GM10248 (cell line): ENCODE measurements at regions not wholly inside any gene's neighbourhood (a gene's known extent, or its start where the extent isn't known, plus 50 kb on each side); places are given as distances from the start of the nearest gene placed in this dataset.

Experiments
- CTCF ChIA-PET: fragments of 300-600 bp; sonication (Branson Sonifier 250); formaldehyde crosslinking; extraction: SDS; loops from one replicate; lab custom pipeline; 2021; ENCODE audit warnings: antibody characterized with exemption; lab: Yijun Ruan, JAX
- POLR2A ChIA-PET: fragments of 350-650 bp; sonication (Branson Sonifier 250); formaldehyde crosslinking; extraction: SDS; loops from one replicate; lab custom pipeline; 2020; ENCODE audit warnings: antibody characterized with exemption; lab: Yijun Ruan, JAX
- DNase-seq: peaks from one replicate; pipeline ENCODE4 v3.0.0; 2012; ENCODE audit errors: extremely low spot score
- CTCF ChIP-seq: IDR thresholded peaks from 2 replicates; pipeline ENCODE4 v1.5.1; 2012; ENCODE audit warnings: mild to moderate bottlenecking, low read depth; ENCODE audit errors: extremely low read depth, missing control alignments, control extremely low read depth

- TF ChIP-seq CTCF: no peak
- no peak for DNase-seq
- ChIA-PET CTCF (interaction anchor here (0.7 kb wide), 1 partner anchor 31 kb away, joined by 3 read pairs; no protein-coding TSS in a partner anchor), POLR2A (interaction anchor here (0.6 kb wide), 1 partner anchor 22 kb away, joined by 3 read pairs; no protein-coding TSS in a partner anchor)
Observed at GRCh38 chr3:72436863-72437592, 411.2 kb downstream of the SHQ1 start.

GRCh38 chr3:72434296-72434695 is 413.9 kb downstream of the SHQ1 start:
- CTCF ChIA-PET: no interaction called here
- DNase-seq: no peak
- POLR2A ChIA-PET: no interaction called here
- no peak for TF ChIP-seq CTCF

GRCh38 chr3:72432246-72432645 is 416.0 kb downstream of the SHQ1 start:
- DNase-seq: no peak
- no peak for TF ChIP-seq CTCF
- POLR2A ChIA-PET: no interaction called here
- CTCF ChIA-PET: no interaction called here

- ChIA-PET CTCF (interaction anchor here (1.5 kb wide), 1 partner anchor 34 kb away, joined by 3 read pairs; no protein-coding TSS in a partner anchor), POLR2A (interaction anchor here (0.6 to 0.7 kb wide), 2 partner anchors 11 to 445 kb away, joined by 3 to 4 read pairs; no protein-coding TSS in a partner anchor)
- no peak for TF ChIP-seq CTCF
- DNase-seq: no peak
Observed at GRCh38 chr3:72429589-72430353, 418.5 kb downstream of the SHQ1 start.

GRCh38 chr3:72428803-72429202 is 419.4 kb downstream of the SHQ1 start:
- no peak for TF ChIP-seq CTCF
- no peak for DNase-seq
- ChIA-PET POLR2A (no interaction called here), CTCF (no interaction called here)

GRCh38 chr3:72427624-72428023 is 420.6 kb downstream of the SHQ1 start:
- no peak for TF ChIP-seq CTCF
- DNase-seq: no peak
- CTCF ChIA-PET: interaction anchor here (1.0 kb wide), 1 partner anchor 552 kb away, joined by 5 read pairs; no protein-coding TSS in a partner anchor
- POLR2A ChIA-PET: interaction anchor here (1.0 kb wide), 1 partner anchor 15 kb away, joined by 4 read pairs; no protein-coding TSS in a partner anchor
